Activated naive CD8-positive, alpha-beta T cell treated with anti-CD3 and anti-CD28 coated beads, Interleukin-2, amount 50 U/mL, for 24 hours (primary cell): ENCODE measurements at regions not wholly inside any gene's neighbourhood (a gene's known extent, or its start where the extent isn't known, plus 50 kb on each side); places are given as distances from the start of the nearest gene placed in this dataset.
"Not testable (repeated sequence)": the region's sequence is repeated elsewhere in the genome, so short reads cannot be mapped to it uniquely, and the experiment has no call there.

Experiments
- ATAC-seq: fragments of 150-1000 bp; cut with Tn5 transposase; one replicate; pipeline ENCODE4 v1.10.0; 2021
- DNase-seq: peaks from one replicate; pipeline ENCODE4 v3.0.0; 2021
- H3K27ac Mint-ChIP-seq: one replicate; pipeline ENCODE4 v1.8.0; 2021; ENCODE audit warnings: mild to moderate bottlenecking, mixed read lengths
- H3K27me3 Mint-ChIP-seq: one replicate; pipeline ENCODE4 v1.8.0; 2021; ENCODE audit warnings: mixed read lengths
- H3K36me3 Mint-ChIP-seq: one replicate; pipeline ENCODE4 v1.8.0; 2021; ENCODE audit warnings: low read depth, mixed read lengths
- H3K4me1 Mint-ChIP-seq: one replicate; pipeline ENCODE4 v1.8.0; 2021; ENCODE audit warnings: mixed read lengths
- H3K4me3 Mint-ChIP-seq: one replicate; pipeline ENCODE4 v1.8.0; 2021; ENCODE audit warnings: mild to moderate bottlenecking, moderate library complexity, mixed read lengths
- H3K9me3 Mint-ChIP-seq: one replicate; pipeline ENCODE4 v1.8.0; 2021; ENCODE audit warnings: mixed read lengths

DNA sequence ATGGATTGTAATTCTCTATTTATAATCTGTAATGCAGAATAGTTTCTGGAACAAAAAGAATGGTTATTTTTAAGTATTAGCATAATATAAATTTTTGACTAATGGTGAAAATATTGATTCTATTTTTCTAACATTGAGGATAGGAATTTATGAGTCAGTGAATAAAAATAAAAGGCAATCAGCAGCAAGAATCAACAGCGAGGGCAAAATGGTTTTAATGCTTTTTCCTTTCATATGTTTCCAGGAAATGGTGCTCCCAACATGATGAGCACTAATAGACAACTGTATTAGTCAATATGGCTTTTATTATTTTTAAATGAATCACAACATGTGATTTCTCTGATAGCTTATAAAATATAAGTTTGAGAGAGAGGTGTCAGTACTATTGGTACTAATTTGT is 90.7 kb upstream of the TFPI start:
- Mint-ChIP-seq H3K9me3 (no peaks in the 10 kb centered on the region), H3K27me3 (no peaks in the 10 kb centered on the region), H3K27ac (no peak overlapping the region), H3K4me3 (no peak overlapping the region), H3K36me3 (no peaks in the 10 kb centered on the region), H3K4me1 (no peaks in the 10 kb centered on the region)
- ATAC-seq (no peak), DNase-seq (no peak)

DNA sequence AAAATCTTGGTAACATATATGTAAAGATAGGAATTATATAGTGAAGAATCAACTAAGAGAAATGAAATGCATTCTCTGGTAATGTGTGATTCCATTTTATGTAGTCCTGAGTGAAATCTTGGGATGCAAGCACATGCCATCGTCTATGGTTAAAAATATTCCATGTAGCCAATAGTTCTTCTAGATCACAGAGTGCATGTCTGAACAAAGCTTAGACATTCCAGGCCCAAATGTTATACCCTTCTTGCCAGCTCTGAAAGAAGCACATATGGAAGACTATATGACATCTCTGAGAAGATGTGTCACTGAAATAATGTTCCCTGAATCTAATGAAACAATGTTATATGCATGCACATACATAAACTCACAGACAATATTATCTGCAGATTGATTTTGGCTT is 92.3 kb upstream of the TFPI start:
- no peaks in the 10 kb centered on the region for H3K27me3 Mint-ChIP-seq
- H3K9me3 Mint-ChIP-seq = no peaks in the 10 kb centered on the region
- no peak for DNase-seq
- H3K36me3 Mint-ChIP-seq = no peaks in the 10 kb centered on the region
- H3K27ac Mint-ChIP-seq = no peak overlapping the region
- H3K4me1 Mint-ChIP-seq = no peaks in the 10 kb centered on the region
- no peak for ATAC-seq
- no peak overlapping the region for H3K4me3 Mint-ChIP-seq

DNA sequence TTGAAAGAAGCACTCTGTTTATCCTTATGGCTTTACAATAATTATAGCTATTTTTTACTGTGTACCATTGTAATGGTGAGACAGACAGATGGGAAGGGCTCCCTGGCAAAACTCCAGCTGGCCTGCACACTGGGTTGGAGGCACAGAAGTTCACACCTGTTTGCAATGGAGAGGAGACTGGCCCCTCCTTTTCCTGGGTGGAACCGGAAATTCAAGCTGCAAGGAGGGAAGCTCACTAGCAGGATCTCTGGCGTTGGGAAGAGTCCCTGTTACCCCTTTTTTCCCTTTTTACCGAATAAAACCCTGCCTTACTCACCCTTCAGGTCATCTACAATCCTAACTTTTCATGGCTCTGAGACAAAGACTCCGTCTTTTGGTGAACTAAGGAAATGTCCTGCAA is 100.3 kb upstream of the TFPI start:
- DNase-seq (no peak), ATAC-seq (no peak)
- no peaks in the 10 kb centered on the region for H3K27me3 Mint-ChIP-seq
- no peaks in the 10 kb centered on the region for H3K9me3 Mint-ChIP-seq
- no peaks in the 10 kb centered on the region for H3K36me3 Mint-ChIP-seq
- no peak overlapping the region for H3K4me3 Mint-ChIP-seq
- H3K27ac Mint-ChIP-seq = no peak overlapping the region
- H3K4me1 Mint-ChIP-seq = no peaks in the 10 kb centered on the region

DNA sequence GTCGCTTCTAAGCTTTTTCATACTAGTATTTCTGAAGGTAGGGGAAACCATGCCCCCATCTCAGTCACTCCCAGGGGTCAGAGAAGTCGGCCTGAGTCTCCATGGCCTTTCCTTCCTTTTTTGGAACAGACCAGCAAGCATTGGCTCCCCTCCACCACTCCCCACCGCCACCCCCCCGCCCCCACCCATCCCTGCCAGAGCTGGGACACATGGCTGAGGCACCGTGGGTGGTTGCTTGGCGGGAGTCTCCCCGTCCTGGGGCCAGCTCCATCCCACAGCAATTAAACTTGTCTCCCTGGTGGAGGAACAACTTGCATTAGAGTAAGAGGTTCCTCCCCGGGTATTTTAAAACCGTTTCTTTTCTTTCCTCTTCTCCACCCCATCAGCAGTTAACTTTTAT is 100.8 kb upstream of the TFPI start:
- ATAC-seq (no peak), DNase-seq (no peak)
- H3K27me3 Mint-ChIP-seq = no peaks in the 10 kb centered on the region
- no peaks in the 10 kb centered on the region for H3K9me3 Mint-ChIP-seq
- H3K4me1 Mint-ChIP-seq = no peaks in the 10 kb centered on the region
- H3K27ac Mint-ChIP-seq = no peak overlapping the region
- H3K36me3 Mint-ChIP-seq = no peaks in the 10 kb centered on the region
- no peak overlapping the region for H3K4me3 Mint-ChIP-seq

DNA sequence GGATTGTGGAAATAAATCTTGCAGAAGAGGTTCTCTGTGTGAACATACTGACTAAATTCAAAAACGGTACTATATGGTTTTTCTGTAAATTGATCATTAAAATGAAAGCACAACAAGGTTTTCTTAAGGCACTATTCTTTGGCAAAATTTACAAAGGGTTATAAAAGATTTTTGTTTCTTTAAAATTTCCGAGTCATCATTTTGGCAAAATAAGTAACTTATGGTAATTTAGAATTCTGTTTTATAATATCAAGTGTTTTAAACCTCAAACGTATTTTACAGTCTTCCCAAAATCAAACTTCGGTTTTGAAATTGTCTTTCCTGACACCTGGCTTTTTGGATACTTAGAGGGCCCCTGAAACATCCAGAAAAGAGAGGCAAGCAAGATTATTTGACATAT is 101.9 kb upstream of the TFPI start:
- Mint-ChIP-seq H3K9me3 (no peaks in the 10 kb centered on the region), H3K4me1 (no peaks in the 10 kb centered on the region), H3K27ac (no peak overlapping the region), H3K27me3 (no peaks in the 10 kb centered on the region), H3K4me3 (no peak overlapping the region), H3K36me3 (no peaks in the 10 kb centered on the region)
- no peak for DNase-seq
- ATAC-seq = no peak

DNA sequence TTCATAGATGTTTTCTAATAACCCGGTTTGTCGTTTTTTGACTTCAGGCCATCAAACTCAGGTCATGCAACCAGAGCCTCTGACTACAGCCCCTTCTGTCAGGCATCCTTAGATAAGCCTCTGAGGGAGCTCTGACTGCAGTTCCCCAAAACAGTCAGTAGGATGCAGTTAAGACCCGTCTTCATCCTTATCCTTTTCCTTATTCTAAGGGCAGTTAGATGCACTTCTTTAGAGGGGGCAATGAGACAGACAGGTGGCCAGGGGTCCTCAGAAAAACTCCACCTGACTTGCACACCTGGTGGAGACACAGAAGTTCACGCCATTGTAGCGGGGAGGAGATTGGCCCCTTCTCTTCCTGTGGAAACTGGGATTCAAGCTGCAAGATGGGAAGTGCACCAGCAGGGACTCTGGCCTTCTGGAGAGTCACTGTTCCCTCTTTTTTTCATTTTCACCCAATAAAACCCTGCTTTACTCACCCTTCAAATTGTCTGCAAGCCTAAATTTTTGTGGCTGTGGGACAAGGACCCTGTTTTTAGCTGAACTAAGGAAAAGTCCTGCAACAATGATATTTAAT is 104.8 kb upstream of the TFPI start:
- H3K4me3 Mint-ChIP-seq = no peak overlapping the region
- DNase-seq = no peak
- no peaks in the 10 kb centered on the region for H3K27me3 Mint-ChIP-seq
- H3K9me3 Mint-ChIP-seq = no peaks in the 10 kb centered on the region
- no peaks in the 10 kb centered on the region for H3K36me3 Mint-ChIP-seq
- no peaks in the 10 kb centered on the region for H3K4me1 Mint-ChIP-seq
- no peak overlapping the region for H3K27ac Mint-ChIP-seq
- no peak for ATAC-seq

DNA sequence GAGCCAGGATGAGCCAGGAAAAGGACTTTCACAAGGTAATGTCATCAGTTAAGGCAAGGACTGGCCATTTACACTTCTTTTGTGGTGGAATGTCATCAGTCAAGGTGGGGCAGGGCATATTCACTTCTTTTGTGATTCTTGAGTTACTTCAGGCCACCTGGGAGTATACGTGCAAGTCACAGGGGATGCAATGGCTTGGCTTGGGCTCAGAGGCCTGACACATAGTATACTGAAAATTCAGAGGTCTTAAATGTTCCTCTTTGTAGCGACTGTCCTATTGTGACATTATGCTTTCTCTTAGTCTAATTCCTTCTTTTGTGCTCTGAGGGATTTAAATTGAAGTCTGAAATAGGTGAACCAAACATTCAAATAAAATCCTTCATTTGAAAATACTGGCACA is 121.8 kb upstream of the TFPI start:
- not testable (repeated sequence) for DNase-seq, H3K9me3 Mint-ChIP-seq, H3K27me3 Mint-ChIP-seq, H3K4me3 Mint-ChIP-seq, ATAC-seq, H3K4me1 Mint-ChIP-seq, H3K36me3 Mint-ChIP-seq, H3K27ac Mint-ChIP-seq

DNA sequence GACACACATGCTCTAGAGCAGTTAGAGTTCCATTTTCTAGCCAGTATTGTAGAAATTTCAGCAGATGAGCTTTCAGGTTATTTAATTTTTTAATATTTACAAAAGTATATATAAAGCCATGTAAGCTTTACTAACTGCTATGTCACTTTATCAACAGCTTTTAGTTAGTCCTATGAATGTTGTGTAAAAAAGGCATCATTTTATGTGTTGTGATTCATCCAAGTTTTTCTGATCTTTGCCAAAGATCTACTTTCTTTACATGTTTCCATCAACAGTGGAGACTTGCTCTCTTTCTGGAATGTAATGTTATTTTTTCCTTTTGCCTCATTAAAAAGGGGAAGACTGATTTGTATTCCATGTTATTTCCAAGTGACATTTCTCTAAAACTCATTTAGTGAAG is 125.2 kb upstream of the TFPI start:
- Mint-ChIP-seq H3K36me3 (no peaks in the 10 kb centered on the region), H3K27me3 (no peaks in the 10 kb centered on the region), H3K4me1 (no peaks in the 10 kb centered on the region), H3K9me3 (no peaks in the 10 kb centered on the region), H3K4me3 (no peak overlapping the region), H3K27ac (no peak overlapping the region)
- ATAC-seq = no peak
- DNase-seq = no peak

DNA sequence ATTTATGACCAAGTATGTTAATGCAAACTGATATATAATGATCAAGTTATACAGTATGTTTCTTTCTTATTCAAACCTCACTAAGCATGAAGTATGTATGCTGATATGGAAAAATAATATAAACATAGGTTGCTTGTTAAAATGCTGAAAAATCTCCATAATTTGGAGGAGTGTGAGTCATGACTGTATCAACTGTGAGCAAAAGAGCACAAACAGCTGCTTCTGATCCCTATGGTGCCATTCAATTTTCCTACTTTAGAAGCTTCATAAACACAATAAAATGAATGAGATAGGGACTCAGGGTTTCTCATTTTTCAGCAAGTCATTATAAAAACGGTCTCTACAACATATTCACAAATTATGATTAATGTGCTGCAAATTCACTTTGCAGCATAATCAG is 129.9 kb upstream of the TFPI start:
- ATAC-seq (no peak), DNase-seq (no peak)
- H3K9me3 Mint-ChIP-seq = no peaks in the 10 kb centered on the region
- H3K4me3 Mint-ChIP-seq = no peak overlapping the region
- no peak overlapping the region for H3K27ac Mint-ChIP-seq
- H3K4me1 Mint-ChIP-seq = no peaks in the 10 kb centered on the region
- no peaks in the 10 kb centered on the region for H3K27me3 Mint-ChIP-seq
- H3K36me3 Mint-ChIP-seq = no peaks in the 10 kb centered on the region

DNA sequence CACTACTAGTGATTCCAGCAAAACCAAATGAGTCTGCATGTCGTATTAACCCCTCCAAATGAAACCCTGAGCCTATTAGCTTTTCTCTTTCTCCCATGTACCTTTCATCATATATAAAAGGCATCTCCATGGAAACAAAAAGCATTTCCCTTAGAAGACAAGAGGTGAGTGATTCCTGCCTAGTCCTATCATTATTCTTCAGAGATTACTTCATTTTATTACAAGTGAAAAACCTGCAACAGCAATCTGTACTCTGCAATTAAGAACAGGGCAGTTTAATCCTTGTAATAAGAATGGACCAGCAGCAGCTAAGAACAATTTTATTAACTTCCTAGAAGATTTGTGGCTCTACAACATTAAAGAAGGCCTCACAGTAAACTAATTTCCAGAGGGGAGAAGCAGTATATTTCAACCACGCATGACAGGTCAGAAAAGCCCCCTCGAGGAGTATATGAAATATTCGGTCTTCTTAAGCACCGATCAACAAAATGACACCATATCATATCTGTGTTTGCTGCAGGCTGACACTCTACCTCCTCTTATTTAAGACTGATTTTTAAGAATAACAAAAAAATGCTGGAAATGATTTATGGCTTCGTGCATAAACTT is 132.3 kb upstream of the TFPI start:
- ATAC-seq (no peak), DNase-seq (no peak)
- H3K4me1 Mint-ChIP-seq = no peaks in the 10 kb centered on the region
- no peak overlapping the region for H3K4me3 Mint-ChIP-seq
- H3K36me3 Mint-ChIP-seq = no peaks in the 10 kb centered on the region
- H3K9me3 Mint-ChIP-seq = peaks cover 5% of the 10 kb centered on the region
- H3K27me3 Mint-ChIP-seq = no peaks in the 10 kb centered on the region
- no peak overlapping the region for H3K27ac Mint-ChIP-seq

DNA sequence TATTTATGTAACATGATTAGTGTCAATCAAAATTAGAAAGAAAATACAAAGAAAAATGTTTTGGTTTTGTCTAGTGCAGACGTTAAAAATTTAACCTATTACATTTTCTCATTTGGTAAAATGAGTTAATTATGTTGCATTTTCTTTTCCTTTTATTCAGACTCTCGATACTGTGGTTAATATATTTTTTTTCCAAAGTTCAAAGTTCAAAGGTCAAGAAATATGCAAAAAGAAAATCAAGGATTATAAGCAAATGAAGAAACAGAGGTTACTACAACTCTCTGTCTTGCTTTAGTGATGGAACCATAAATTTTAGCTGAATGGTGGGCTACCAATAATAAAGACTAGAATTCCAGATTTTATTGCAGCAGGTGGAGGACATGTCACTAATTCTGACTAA is 133.3 kb upstream of the TFPI start:
- H3K36me3 Mint-ChIP-seq = no peaks in the 10 kb centered on the region
- H3K4me3 Mint-ChIP-seq = no peak overlapping the region
- H3K9me3 Mint-ChIP-seq = peaks cover 5% of the 10 kb centered on the region
- H3K27ac Mint-ChIP-seq = no peak overlapping the region
- ATAC-seq = no peak
- no peaks in the 10 kb centered on the region for H3K27me3 Mint-ChIP-seq
- DNase-seq = no peak
- H3K4me1 Mint-ChIP-seq = no peaks in the 10 kb centered on the region

DNA sequence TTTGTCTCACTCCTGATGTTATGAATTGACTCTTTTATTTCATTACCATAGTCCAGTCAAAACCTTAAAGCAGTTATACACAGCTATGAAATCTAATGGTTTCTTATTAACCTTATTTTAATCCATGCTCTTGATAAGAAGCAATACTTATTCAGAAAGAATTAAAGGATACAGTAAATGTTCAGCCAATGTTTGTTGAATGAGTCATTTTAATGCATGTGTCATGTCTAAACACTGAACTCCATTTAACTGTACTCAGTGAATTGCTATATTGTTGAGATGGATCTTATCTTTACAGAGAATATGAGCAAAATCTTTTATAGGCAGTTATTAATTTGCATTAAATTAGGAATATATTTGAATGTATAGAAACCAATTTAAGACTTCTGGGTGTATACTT is 135.1 kb upstream of the TFPI start:
- Mint-ChIP-seq H3K27ac (no peak overlapping the region), H3K4me3 (no peak overlapping the region), H3K9me3 (peaks cover 5% of the 10 kb centered on the region), H3K36me3 (no peaks in the 10 kb centered on the region), H3K27me3 (no peaks in the 10 kb centered on the region), H3K4me1 (no peaks in the 10 kb centered on the region)
- ATAC-seq (no peak), DNase-seq (no peak)

DNA sequence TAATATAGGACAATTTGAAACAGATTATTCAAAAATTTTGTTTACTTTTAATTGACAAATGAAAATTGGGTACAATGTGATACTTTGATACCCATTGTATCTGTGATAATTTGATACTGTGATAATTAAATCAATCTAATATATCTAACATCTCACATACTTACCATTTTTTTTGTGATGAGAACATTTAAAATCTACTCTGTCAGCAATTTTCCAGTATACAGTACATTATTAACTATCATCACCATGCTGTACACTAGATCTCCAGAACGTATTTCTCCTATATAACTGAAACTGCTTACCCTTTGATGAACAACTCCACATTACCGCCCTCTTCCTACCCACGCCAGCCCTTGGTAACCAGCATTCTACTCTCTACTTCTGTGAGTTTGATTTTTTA is 139.7 kb upstream of the TFPI start:
- no peak overlapping the region for H3K27ac Mint-ChIP-seq
- no peak overlapping the region for H3K4me3 Mint-ChIP-seq
- no peaks in the 10 kb centered on the region for H3K27me3 Mint-ChIP-seq
- ATAC-seq = no peak
- no peaks in the 10 kb centered on the region for H3K4me1 Mint-ChIP-seq
- peaks cover 5% of the 10 kb centered on the region for H3K9me3 Mint-ChIP-seq
- no peak for DNase-seq
- H3K36me3 Mint-ChIP-seq = no peaks in the 10 kb centered on the region

DNA sequence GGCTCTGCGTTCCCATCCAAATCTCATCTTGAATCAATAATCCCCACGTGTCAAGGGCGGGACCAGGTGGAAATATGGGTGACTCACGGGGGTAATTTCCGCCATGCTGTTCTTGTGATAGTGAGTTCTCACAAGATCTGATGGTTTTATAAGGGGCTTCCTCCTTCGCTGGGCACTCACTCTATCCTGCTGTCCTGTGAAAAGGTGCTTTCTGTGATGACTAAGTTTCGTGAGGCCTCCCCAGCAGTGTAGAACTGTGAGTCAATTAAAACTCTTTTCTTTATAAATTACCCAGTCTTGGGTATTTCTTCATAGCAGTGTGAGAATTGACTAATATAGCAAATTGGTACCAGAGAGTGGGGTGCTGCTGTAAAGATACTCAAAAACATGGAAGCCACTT is 142.4 kb upstream of the TFPI start:
- not testable (repeated sequence) for H3K27ac Mint-ChIP-seq, DNase-seq, H3K4me3 Mint-ChIP-seq, H3K36me3 Mint-ChIP-seq, ATAC-seq, H3K27me3 Mint-ChIP-seq, H3K4me1 Mint-ChIP-seq, H3K9me3 Mint-ChIP-seq

DNA sequence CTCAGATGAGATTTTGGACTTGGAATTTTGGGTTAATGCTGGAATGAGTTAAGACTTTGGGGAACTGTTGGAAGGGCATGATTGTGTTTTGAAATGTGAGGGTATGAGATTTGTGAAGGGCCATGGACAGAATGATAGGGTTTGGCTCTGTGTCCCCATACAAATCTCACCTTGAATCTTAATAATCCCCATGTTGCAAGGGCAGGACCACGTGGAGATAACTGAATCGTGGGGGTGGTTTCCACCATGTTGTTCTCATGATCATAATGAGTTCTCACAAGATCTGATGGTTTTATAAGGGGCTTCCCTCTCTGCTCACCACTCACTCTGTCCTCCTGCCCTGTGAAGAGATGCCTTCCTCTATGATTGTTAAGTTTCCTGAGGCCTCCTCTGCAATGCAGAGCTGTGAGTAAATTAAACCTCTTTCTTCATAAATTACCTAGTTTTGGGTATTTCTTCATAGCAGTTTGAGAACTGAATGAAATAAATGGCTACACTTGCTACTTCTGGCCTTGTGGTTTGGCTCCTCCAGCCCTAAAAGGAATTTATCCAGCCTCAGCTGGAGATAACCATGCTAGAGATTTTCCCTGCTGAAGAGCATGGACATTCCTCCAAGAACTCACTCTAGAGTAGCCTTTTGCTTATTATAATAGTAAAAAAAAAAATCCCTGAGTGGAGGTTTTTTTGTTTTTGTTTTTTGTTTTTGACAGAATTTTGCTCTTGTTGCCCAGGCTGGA is 144.3 kb upstream of the TFPI start:
- DNase-seq (no peak), ATAC-seq (no peak)
- Mint-ChIP-seq H3K27ac (no peak overlapping the region), H3K27me3 (no peaks in the 10 kb centered on the region), H3K36me3 (no peaks in the 10 kb centered on the region), H3K9me3 (no peaks in the 10 kb centered on the region), H3K4me1 (no peaks in the 10 kb centered on the region), H3K4me3 (no peak overlapping the region)
